ENCODE measurements at regions not wholly inside any gene's neighbourhood (a gene's known extent, or its start where the extent isn't known, plus 50 kb on each side); places are given as distances from the start of the nearest gene placed in this dataset.

DNA sequence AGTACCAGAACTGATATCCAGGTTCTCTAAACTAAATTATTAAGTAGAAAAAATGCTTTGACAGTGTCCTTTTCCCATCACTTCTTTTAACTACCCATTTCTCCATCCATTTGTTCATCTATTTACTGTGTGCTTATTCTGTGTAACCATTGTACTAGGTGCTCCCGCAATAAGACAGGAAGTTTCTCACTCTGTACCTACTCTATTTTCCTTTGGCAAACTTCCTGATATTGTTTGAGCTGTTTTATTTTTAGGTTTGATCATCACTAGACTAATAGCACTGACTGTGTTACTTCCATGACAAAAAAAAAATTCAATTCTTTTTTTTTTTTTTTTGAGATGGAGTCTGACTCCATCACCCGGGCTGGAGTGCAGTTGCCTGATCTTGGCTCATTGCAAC is 102.5 kb upstream of the CASK start:
- TF ChIP-seq, protein P1, sequence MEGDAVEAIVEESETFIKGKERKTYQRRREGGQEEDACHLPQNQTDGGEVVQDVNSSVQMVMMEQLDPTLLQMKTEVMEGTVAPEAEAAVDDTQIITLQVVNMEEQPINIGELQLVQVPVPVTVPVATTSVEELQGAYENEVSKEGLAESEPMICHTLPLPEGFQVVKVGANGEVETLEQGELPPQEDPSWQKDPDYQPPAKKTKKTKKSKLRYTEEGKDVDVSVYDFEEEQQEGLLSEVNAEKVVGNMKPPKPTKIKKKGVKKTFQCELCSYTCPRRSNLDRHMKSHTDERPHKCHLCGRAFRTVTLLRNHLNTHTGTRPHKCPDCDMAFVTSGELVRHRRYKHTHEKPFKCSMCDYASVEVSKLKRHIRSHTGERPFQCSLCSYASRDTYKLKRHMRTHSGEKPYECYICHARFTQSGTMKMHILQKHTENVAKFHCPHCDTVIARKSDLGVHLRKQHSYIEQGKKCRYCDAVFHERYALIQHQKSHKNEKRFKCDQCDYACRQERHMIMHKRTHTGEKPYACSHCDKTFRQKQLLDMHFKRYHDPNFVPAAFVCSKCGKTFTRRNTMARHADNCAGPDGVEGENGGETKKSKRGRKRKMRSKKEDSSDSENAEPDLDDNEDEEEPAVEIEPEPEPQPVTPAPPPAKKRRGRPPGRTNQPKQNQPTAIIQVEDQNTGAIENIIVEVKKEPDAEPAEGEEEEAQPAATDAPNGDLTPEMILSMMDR (IDR thresholded peaks at IDR 0.05): no peak
- TF ChIP-seq POLR2A (IDR thresholded peaks at IDR 0.05): no peak
